SIG-M5 treated with dmso at 0.1 percent for 504 hours (cell line): ENCODE measurements at regions not wholly inside any gene's neighbourhood (a gene's known extent, or its start where the extent isn't known, plus 50 kb on each side); places are given as distances from the start of the nearest gene placed in this dataset.

ENCODE experiments used
- DNase-seq: peaks from one replicate; lab custom pipeline; 2025; ENCODE audit not compliant: unreplicated experiment; lab: John Stamatoyannopoulos, UW

DNA sequence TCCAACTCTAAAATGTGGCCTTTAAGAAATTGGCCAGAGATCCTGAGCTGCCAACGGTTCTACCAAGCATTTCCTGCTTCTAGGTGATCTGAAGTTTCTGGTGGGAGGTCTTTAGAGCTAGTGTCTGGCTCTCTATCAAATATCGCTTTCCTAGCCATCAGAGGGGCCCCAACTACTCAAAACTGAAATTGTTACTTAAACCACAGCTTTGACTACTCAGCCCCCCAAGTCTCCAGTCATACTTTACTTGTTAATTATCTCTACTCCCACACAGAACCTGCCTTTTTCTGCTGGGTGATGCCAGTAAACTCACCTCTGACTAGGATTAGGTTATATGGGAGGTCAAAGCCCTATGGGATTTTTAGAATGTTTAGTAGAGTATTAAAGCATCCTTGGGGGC is 95.1 kb downstream of the FASLG start:
- DNase-seq, result no peak

DNA sequence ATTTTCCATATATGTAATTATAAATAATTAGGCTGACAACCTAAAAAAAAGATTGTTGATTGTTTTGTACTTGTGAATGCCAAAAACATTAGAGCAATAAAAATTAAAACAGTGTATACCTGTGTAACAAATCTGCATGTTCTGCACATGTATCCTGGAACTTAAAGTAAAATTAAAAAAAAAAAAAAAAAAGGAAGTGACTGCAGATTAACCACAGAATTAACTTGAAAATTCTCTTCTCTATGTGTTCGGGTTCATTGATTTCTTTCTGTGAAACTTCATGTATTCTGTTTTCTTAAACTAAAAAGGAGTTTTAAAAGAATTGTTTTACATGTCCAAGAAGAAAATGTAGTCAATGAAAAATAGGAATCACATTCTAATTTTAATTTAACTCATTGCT is 95.7 kb downstream of the FASLG start:
- DNase-seq, result no peak

DNA sequence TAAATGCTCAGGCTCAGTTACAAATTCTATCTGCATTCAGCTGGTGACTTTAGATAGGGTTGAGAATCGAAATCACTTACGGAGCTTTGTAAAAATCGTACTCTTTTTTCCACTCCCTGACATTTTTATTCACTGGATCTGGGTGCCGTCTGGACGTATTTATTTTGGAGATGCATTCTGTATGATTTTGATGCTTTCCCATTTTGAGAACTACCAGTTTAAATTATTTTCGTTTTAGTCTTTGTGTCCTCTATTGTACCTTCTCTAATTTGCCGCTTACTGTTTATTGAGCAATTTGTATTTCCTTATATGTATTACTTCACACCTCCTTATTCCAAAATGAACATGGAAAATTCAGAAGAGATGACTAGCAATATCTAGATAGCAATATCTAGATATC is 96.2 kb downstream of the FASLG start:
- DNase-seq, result no peak

DNA sequence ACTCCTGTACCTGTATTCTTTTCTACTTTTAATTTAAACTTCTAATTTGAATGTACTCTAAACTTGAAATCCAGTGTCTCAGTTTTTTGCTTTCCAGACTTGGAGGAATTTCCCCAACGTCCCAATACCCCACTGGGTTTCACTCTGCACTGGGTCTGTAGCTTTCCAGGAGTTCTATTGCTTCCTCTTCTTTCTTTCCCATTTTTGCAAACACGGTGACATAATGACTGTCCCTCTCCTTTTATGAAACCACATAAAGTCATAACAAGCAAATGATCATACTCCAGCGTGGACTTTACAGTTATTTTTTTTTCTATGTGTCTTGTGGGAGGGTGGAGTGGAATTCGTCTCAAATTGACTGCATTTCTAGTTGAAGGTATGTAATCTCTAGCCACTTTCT is 97.1 kb downstream of the FASLG start:
- no peak for DNase-seq

DNA sequence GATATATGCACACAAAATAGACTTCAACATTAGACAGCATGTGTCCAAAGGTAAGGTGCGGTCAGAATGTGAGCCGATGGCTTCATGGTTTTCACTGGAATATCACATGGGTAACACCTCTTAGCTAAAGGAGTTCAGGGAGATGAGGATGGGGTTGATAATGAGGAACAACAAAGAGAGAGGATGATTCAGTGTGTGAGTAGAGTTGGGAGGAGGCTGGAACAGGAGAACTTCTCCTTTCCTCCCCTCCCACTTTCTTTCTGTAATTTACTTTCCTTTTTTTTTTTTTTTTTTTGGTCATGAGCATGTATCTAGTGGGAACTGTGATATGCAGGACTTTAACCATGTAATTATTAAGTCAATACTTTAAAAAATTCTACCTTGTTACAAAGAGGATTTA is 99.4 kb downstream of the FASLG start:
- peak; percentile 64 for DNase-seq

DNA sequence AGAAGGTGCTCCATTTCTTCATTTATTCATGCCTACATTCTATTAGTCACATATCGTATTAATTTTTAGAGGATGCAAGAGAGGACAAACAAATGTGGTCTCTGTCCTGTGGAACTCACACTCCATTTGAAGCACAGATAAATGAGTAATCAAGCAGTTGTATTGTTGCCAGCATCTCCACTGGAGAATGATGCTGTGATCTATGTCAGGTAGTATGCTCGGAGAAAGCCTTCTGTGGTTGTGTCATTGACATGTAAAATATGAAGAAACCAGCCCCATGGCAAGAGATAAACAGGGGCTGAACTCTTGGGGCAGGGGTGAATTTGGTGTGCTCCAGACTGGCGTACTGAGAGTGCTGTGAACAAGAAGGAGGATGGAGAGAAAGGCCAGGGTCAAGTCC is 101.2 kb downstream of the FASLG start:
- no peak for DNase-seq

DNA sequence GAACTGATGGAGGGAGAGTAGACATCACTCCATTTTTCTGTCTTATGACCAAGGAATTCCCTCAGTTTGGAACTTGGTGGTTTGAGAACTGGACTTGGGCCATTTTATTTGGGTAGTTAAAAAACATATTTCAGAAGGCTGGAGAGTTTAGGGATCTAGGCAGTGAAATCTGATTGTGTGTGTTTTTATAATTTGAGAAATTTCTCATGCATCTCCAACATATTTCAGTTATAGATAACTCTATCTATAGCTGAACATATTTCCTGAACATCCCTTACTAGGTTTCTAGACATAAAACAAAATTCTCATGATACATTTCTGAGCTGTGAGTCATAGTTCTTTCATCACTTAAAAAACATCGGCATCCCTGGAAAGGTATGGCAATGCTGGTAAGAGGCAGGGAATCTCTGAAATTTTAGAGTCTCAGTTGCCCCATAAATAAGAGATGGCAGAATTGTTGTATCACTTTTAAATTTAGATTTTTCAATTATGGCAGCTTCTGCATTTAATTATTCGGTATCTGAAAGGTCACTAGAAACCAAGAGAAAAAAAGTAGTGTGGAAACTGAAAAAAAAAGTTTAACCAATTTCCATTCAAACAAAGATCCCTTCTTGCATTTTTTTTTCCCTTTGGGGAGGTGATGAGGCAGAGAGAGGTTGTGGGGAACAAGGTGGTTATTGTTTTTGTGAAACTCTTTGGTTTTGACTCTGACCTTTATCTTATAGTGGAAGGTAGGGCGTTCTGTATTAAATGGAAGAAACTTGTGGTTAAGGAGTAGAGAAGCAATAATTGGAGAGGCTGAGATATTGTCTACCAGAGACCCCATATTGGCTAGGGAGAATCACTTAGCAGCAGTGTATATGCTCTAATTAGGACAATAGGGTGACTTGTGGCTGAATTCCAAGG is 102.9 kb downstream of the FASLG start:
- DNase-seq, result no peak

DNA sequence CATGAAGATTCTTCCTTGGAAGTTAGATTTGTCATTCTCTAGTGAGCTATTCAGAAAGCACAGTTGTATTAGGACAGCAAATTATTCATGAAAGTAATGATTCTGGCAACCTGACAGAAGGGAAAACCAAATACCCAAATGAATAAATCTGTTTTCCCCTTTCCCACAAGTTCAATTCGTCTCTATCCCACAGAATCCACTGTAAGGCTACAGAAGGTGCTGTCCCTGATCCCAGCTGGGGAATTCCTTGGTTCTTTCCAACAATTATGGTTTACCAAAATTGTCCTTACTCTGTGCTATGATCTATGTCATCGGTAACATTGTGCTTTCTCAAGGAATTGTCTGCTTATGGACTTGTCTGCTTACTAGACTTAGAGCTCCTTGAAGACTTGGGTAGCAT is 104.2 kb downstream of the FASLG start:
- no peak for DNase-seq

DNA sequence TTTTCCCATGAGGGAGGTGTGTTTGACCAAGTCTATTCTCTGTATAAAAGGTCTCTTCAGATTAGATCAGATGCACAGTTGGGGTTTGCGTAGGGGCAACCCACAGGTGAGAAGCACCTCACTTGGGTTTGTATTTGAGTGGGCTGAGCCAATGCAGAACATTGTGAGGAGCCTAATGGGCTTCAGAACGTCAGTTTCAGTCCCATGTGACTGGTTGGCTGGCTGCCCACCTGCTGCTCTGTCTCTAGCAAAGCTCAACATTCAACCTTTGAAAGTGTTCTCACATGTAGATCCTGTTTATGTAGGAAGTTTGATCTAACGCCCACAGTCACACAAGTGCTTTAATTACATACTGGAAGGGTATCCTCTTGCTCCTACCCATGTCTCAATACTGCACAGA is 105.5 kb downstream of the FASLG start:
- DNase-seq, result no peak

DNA sequence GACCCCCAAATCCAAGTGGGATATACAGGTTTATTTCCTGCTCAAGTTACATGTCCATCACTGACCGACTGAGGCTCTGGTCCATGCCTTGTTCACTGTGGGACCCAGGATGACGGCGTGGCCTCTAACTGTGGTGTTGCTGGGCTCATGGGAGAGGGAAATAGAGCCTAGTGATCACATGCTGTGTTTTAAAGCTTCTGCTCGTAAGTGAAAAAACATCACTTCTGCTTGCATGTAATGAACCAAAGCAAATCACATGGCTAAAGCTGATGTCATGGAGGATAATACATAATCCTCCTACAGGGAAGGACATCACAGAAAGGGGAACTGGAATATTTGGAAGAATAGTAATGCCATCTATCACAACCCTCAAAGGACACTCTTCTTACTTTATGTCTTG is 107.6 kb downstream of the FASLG start:
- DNase-seq, result no peak

DNA sequence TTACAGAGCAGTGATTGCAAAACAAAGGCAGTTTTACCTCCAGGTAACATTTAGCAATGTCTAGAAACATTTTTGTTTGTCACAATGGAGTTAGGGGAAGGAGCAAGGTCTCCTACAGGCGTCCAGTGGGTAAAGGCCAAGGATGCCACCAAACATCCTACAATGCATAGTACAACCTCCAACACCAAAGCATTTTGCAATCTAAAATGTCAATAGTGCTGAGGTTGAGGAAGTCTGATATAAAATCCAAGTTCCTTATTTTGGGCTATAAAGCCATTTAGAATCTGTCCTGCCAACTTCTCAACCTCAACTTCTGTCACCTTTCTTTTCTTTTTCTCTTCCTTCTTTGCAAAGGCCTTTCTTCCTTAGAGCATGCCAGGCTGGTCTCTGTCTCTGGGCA is 111.2 kb downstream of the FASLG start:
- no peak for DNase-seq

DNA sequence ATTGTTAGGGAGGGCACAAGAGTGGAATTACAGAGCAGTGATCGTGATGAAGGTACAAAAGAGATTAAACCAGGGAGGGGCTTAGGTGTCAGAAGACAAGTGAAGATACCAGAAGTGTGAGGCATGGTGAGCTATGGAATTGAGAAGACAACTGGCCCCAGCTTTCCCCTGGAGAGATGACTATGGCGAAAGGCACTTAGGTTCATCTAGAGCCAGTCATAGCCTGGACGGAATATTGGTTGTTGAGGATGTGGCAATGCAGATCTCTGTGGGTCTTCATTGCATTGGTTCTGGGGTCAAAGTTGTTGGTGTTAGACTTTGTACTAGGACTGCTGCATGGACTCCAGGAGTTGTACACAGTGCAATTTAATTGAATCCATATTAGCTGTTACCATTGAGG is 115.7 kb downstream of the FASLG start:
- DNase-seq, result no peak

DNA sequence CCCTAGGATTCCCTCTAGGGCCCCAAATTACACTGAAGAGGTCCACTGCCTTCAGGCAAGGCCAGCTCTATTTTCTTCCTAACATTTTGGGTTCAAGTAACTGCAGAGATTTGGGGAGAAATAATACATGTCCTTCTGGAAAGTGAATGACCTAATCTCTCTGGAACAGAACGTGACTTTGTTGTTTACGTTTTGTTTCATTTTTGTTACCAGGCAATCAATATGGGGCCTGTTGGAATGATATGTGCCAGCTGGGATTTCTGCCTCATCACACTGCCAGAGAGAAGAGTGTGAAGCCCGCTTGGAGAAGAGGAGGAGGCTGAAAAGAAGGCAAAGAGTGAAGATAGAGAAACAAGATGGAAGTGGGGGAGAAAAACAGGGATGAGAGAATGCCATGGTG is 116.7 kb downstream of the FASLG start:
- no peak for DNase-seq

DNA sequence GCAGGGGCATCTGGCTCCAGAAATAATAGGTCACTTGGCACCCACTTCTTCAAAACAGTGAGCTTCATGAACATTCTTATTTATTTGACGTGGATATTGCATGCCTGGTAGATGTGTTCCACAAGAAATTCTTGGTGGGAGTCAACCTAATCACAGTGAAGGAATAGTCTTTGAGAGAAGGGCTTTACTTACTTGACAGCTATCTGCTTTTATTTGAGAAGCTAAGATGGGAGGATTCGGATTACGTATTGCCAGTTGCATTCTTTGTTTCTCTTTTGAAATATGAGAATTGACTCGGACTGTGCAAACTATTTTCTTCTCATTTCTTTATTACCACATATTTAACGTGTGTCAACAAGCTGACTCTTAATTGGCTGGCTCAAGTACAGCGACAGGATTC is 117.2 kb downstream of the FASLG start:
- no peak for DNase-seq

DNA sequence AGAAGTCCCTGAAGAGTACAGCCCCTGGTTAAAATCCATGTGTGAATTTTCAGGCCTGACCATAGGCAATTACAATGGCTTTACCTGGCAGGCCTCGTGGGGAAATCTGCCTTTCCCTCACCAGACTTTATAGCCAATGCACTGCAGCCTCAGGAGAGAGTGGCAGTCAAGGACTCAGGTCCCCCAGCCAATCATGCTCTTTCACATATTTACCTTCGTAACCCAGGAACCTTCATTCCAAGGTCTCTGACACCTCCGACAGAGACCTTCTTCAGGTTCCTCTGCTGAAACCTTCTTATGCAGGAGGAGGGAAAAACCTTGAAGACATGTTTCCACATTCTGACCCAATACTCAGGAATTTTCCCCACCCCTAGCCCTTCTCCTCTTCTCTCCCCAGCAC is 118.9 kb downstream of the FASLG start:
- DNase-seq, result no peak

DNA sequence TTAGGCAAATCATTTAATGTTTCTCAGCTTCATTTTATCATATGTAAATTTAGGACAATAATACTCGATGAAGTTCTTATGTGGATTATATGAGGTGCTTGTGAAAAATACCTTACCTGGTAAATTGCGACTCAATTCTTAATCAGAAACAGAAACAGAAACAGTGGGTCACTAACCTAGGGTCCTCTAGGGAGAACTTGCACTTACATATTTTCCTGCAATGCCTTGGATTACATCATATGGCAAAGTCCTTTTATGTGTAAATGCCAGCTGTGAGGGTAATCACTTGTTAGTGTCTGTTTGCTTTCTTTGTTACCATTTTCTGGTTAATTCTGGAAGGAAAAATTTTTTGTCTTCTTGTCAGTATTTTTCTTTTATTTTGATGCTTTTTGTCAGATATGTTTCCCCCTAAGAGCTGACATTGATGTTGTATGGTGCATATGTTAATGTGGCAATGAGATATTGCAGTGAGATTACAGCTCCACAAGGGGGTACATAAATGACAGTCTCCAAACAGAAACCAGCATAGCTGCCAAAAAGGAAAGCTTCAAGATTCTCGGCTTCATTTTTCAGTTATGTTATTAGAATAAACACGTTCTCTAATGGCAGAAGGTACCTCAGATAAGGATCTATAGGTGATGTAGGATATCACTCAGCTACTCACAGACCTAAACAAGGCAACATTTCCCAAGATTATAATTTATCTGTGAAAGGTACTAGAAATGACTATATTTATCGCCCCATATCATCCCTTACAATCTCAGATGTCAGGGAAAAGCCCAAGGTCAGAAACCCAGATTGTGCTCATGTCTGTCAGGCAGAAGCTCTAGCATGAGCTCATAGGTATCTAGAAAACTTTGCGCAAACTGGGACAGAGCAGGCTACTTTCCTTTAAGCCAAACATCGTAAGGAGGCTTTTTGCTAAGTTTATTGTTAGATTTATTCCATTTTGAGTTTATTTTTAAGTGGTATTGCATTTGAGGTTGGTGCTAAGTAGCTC is 119.9 kb downstream of the FASLG start:
- DNase-seq, result no peak

DNA sequence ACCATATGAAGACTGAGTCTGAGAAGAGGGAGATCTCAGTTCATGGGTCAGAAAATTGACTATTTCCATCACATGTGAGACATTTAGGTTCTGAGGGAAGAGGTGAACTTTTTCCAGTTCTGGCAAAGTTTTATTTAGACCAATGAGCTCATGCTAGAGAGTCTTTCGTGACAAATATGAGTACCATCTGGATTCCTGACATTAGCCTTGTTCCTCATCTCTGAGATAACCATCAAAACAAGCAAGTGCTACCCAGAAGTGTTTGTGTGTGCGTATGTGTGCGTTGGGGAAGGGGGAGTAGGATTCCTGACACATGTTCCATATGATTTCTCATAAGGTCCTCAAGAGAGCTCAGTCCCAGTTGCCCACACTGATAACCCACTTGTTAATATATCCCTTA is 120.6 kb downstream of the FASLG start:
- DNase-seq, result no peak

DNA sequence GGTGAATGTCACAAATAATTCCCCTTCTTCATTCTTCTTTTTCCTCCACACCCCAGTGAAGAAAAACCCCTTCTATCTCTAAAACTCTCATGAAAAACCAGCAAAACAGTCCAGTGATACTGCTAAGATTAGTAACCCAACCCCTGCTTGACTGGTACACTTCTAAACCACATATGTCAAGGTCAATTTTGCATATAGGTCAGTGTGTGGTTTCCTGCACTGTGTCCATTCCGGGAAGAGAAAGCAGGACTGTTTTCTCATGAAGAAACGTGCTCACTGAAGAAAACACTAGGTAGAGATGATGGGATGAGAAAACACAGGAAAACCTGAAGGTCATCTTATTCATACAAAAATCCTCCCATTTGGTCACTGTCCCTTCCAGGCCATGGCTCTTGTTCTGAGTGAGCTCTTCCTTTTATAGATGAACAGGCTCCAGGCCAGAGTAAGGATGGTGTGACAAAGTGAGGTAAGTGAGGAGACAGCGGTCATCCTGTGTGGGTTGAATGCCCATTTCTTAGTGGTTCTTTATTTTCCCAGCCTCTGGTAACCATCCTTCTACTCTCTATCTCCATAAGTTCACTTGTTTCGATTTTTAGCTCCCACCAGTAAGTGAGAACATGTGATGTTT is 122.7 kb downstream of the FASLG start:
- no peak for DNase-seq

DNA sequence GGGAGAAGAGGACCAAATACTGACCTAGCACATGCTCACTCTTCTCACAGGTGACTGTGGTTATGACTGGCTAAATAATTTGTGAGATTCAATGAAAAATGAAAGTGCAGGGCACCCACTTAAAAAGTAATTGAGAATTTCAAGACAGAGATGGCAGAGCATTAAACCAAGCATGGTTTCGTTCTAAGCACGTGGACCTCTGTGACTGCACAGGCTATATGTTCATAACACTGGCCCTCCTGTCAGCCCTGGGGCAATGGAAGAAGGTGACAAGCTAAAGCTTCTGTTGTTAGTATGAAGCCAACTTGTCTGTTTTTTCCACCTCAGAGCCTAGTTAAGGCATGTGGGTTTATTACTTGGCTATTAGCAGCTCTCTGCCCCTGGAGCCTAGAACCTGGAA is 130.9 kb downstream of the FASLG start:
- no peak for DNase-seq

DNA sequence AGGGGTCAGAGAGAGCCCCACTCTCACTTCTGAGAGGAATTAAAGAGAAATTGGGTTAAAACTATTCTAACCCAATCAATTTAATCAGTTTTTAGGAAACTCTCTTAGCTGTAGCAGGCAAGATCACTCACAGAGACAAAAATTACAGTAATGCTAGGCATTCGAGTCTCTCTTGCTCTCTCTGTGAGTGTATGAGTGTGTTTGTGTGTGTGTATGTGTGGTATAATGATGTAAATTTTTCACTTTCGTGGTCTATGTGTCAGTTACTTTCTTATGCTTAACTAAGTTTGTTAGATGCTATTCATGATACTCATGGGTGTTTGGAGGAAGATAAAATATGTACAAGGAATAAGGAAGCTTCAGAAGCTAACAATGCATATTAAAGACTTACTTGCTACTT is 131.3 kb downstream of the FASLG start:
- no peak for DNase-seq

DNA sequence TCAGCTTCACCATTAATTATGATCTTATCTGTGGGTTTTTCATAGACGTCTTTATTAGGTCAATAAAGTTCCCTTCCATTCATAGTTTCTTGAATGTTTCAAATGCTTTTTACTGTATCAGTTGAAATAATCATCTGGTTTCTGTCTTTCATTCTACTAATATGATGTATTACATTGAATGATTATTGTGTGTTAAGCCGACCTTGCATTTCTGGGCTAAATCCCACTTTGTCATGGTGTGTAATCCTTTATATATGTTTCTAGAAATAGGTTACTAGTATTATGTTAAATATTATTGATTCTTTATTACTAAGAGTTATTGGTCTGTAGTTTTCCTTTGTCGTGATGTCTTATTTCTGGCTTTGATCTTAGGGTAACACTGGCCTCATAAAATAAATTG is 134.9 kb downstream of the FASLG start:
- DNase-seq, result no peak

DNA sequence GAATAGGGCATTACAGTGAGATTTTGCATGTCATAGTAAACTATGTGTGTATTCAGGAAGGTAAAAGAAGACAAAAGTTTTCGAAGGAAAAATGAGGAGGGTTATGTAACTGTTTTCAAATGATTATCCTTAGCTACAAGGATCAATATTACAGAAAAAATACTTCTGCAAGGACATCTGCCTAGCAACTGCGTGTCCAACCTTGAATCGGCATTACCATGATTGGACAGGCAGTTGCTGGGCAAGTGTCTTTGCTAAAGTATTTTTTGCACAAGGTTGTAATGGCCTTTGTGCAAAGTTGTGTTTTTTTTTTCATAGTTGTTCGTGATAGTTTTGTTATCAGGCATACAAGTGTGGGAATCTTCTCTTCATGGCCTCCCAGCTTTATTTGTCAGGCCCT is 136.8 kb downstream of the FASLG start:
- no peak for DNase-seq
